GM12874 (cell line): ENCODE measurements at regions not wholly inside any gene's neighbourhood (a gene's known extent, or its start where the extent isn't known, plus 50 kb on each side); places are given as distances from the start of the nearest gene placed in this dataset.

ENCODE experiments used
- TF ChIP-seq, protein P1 (sequence below): IDR thresholded peaks from 2 replicates; pipeline ENCODE4 v1.5.1; 2011; ENCODE audit warnings: low read depth, mild to moderate bottlenecking, control low read depth, low read length, moderate library complexity; ENCODE audit not compliant: insufficient read depth

- TF ChIP-seq, protein P1, sequence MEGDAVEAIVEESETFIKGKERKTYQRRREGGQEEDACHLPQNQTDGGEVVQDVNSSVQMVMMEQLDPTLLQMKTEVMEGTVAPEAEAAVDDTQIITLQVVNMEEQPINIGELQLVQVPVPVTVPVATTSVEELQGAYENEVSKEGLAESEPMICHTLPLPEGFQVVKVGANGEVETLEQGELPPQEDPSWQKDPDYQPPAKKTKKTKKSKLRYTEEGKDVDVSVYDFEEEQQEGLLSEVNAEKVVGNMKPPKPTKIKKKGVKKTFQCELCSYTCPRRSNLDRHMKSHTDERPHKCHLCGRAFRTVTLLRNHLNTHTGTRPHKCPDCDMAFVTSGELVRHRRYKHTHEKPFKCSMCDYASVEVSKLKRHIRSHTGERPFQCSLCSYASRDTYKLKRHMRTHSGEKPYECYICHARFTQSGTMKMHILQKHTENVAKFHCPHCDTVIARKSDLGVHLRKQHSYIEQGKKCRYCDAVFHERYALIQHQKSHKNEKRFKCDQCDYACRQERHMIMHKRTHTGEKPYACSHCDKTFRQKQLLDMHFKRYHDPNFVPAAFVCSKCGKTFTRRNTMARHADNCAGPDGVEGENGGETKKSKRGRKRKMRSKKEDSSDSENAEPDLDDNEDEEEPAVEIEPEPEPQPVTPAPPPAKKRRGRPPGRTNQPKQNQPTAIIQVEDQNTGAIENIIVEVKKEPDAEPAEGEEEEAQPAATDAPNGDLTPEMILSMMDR: no peak
Observed at GRCh38 chr16:54477714-54478113, 191.1 kb upstream of the IRX3 start.

DNA sequence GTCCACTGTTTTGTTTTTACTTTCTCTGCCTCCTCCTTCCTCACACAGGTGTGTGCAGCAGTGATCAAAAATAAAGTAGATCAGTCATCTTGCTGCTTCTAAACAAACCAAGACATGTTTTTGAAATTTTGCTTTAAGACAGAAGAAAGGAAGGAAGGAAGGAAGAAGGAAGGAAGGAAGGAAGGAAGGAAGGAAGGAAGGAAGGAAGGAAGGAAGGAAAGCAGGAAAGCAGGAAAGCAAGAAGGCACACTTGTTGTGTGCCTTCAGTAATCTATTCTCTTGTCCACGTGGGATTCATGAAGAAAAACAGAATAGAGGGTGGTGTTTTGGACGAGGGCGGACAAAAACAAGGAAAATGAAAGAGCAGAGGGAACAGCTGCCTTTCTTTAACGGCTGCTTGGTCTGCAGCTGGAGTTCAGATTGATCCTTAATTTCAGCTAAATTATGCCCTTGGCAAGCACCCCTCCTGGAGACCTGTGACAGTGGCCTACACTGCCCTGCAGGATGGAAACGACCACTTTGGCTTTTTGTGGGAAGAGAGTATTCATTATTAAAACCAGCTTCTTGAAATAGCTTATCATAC lies 188.5 kb upstream of the IRX3 start:
- TF ChIP-seq, protein P1: no peak

DNA sequence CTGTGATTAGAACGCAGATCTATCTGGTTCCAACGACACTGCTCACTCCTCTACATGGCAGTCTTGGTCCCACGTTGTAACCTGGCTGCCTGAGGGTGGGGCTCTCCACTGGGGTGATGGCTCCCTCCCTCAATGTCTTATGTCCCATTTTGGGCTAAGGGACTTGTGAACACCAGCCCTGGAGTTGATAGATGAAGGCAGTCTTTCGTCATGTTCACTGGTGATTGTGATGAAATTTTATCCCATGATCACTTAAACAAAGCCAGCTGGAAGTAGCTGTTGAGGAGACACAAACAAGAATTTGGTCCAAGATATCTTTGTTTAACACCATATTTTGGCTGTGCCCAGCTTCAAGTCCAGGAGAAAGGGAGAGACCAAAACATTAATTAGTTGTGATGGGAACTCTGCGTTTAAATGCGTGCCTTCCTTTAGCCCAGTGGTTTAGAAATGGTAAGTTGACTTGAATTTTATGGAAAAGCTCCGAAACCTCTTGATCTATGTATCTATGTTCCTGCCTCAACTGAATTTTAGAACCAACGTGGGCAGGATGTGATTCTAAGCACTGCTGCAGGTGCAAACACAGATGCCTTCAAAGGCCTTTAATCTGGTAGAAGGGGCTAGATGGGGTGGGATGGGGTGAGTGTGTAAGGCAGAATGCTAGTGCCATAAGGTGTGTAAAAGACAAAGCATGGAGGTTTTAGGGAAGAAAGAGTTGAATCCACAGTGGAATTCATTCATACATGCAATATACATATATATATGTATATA lies 186.8 kb upstream of the IRX3 start:
- TF ChIP-seq, protein P1: no peak

DNA sequence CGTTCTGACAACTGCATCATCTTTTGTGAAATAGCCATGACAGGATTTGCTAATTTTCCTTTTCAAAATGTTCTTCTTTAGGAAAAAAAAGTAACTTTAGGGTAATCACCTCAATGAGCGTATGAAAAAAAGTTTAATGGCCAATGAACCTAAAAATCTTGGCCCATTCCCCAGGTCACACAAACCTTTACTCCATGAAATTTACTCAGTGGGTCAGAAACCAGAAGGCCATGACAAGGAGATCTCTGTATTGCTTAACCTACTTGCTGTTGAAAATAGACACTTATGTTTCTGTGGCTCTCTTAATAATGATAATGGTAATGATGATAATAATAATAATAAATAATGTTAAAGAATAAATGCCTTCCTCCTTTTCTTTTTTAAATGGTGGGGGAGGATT lies 180.8 kb upstream of the IRX3 start:
- TF ChIP-seq, protein P1: no peak

GRCh38 chr16:54466233-54466632 lies 179.6 kb upstream of the IRX3 start:
- TF ChIP-seq, protein P1: no peak

DNA sequence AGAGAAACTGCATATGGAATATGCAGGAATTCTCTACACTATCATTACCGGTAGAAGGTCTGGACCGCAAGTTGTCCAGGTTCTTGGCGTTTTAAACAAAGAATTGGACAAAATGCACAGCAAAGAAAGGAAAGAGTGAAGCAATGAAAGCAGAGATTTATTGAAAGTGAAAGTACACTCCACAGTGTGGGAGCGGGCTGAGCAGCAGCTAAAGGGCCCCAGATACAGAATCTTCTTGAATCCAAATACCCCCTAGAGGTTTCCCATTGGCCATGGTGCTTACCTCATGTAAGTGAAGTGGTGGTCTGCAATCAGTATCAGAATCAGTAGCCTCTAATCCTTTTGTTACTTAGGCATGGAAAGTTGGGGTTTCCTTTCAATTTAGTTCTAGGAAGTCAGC lies 178.5 kb upstream of the IRX3 start:
- TF ChIP-seq, protein P1: no peak

DNA sequence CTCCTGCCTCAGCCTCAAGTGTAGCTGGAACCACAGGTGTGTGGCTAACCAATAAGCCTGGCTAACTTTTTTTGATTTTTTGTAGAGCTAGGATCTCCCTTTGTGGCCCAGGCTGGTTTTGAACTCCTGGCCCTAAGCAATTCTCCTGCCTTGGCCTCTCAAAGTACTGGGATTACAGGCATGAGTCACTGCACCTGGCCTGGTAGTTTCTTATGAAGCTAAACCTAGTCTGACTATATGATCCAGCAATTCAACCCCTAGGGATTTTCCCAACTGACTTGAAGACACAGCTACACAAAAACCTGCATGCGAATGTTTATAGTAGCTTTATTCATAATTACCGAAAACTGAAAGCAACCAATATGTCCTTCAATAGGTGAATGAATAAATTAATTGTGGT lies 176.2 kb upstream of the IRX3 start:
- TF ChIP-seq, protein P1: no peak
